Neural cell (in vitro differentiated cells): ENCODE measurements at regions not wholly inside any gene's neighbourhood (a gene's known extent, or its start where the extent isn't known, plus 50 kb on each side); places are given as distances from the start of the nearest gene placed in this dataset.

Experiments
- EP300 ChIP-seq: fragments of 450-650 bp; conservative IDR thresholded peaks from 2 replicates; pipeline ENCODE4 v1.6.1; 2014; ENCODE audit warnings: antibody characterized with exemption, mild to moderate bottlenecking, moderate library complexity; ENCODE audit not compliant: poor library complexity, severe bottlenecking
- EZH2 ChIP-seq: fragments of 200-600, 300-800 bp; shearing (Covaris generic), sonication (generic); IDR thresholded peaks from 2 replicates; pipeline ENCODE4 v1.6.1; 2014; ENCODE audit warnings: antibody characterized with exemption, low read length, borderline replicate concordance, mild to moderate bottlenecking; ENCODE audit not compliant: insufficient read depth, poor library complexity, severe bottlenecking
- MXI1 ChIP-seq: fragments of 450-650 bp; conservative IDR thresholded peaks from 2 replicates; pipeline ENCODE4 v1.6.1; 2014; ENCODE audit warnings: antibody characterized with exemption, mild to moderate bottlenecking; ENCODE audit not compliant: poor library complexity, severe bottlenecking
- POLR2AphosphoS5 ChIP-seq: IDR thresholded peaks from 2 replicates; pipeline ENCODE4 v1.6.1; 2012
- RAD21 ChIP-seq: fragments of 450-650 bp; conservative IDR thresholded peaks from 2 replicates; pipeline ENCODE4 v1.6.1; 2014; ENCODE audit warnings: antibody characterized with exemption, mild to moderate bottlenecking, moderate library complexity
- SMC3 ChIP-seq: fragments of 450-650 bp; conservative IDR thresholded peaks from 2 replicates; pipeline ENCODE4 v1.6.1; 2014; ENCODE audit warnings: antibody characterized with exemption, mild to moderate bottlenecking, moderate library complexity; ENCODE audit not compliant: poor library complexity
- TF ChIP-seq, protein P1 (sequence below): fragments of 450-650 bp; IDR thresholded peaks from 2 replicates; pipeline ENCODE4 v1.5.1; 2014; ENCODE audit warnings: antibody characterized with exemption, mild to moderate bottlenecking, moderate library complexity; ENCODE audit not compliant: poor library complexity, severe bottlenecking
- TF ChIP-seq, protein P2 (sequence below): IDR thresholded peaks from 2 replicates; pipeline ENCODE4 v1.6.1; 2012; ENCODE audit warnings: borderline replicate concordance

DNA sequence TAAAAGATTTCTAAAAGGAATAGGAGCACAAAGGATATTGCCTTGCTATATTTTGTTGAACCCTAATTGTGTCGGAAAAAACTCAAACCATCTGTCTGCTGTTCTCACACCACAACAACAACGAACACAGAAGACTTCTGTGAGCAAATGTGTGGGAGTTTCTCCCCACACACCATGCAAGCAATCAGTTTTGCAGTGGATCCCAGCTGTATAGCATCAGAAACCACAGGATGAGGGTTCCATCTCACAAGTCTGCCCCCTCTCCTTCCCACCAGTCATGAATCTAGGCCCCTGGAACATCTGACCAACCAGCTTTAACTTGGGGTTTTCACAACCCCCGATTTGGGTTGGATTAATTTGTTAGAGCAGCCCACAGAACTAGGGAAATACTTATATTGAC, 91.3 kb upstream of the SLC4A7 start:
- TF ChIP-seq POLR2AphosphoS5: no peak
- no peak for TF ChIP-seq EZH2
- TF ChIP-seq, protein P1, sequence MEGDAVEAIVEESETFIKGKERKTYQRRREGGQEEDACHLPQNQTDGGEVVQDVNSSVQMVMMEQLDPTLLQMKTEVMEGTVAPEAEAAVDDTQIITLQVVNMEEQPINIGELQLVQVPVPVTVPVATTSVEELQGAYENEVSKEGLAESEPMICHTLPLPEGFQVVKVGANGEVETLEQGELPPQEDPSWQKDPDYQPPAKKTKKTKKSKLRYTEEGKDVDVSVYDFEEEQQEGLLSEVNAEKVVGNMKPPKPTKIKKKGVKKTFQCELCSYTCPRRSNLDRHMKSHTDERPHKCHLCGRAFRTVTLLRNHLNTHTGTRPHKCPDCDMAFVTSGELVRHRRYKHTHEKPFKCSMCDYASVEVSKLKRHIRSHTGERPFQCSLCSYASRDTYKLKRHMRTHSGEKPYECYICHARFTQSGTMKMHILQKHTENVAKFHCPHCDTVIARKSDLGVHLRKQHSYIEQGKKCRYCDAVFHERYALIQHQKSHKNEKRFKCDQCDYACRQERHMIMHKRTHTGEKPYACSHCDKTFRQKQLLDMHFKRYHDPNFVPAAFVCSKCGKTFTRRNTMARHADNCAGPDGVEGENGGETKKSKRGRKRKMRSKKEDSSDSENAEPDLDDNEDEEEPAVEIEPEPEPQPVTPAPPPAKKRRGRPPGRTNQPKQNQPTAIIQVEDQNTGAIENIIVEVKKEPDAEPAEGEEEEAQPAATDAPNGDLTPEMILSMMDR: no peak
- no peak for TF ChIP-seq EP300
- TF ChIP-seq, protein P2, sequence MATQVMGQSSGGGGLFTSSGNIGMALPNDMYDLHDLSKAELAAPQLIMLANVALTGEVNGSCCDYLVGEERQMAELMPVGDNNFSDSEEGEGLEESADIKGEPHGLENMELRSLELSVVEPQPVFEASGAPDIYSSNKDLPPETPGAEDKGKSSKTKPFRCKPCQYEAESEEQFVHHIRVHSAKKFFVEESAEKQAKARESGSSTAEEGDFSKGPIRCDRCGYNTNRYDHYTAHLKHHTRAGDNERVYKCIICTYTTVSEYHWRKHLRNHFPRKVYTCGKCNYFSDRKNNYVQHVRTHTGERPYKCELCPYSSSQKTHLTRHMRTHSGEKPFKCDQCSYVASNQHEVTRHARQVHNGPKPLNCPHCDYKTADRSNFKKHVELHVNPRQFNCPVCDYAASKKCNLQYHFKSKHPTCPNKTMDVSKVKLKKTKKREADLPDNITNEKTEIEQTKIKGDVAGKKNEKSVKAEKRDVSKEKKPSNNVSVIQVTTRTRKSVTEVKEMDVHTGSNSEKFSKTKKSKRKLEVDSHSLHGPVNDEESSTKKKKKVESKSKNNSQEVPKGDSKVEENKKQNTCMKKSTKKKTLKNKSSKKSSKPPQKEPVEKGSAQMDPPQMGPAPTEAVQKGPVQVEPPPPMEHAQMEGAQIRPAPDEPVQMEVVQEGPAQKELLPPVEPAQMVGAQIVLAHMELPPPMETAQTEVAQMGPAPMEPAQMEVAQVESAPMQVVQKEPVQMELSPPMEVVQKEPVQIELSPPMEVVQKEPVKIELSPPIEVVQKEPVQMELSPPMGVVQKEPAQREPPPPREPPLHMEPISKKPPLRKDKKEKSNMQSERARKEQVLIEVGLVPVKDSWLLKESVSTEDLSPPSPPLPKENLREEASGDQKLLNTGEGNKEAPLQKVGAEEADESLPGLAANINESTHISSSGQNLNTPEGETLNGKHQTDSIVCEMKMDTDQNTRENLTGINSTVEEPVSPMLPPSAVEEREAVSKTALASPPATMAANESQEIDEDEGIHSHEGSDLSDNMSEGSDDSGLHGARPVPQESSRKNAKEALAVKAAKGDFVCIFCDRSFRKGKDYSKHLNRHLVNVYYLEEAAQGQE: no peak
- TF ChIP-seq SMC3: no peak
- no peak for TF ChIP-seq MXI1
- no peak for TF ChIP-seq RAD21
